Thyroid gland (tissue), 4 donors: ENCODE measurements at regions not wholly inside any gene's neighbourhood (a gene's known extent, or its start where the extent isn't known, plus 50 kb on each side); places are given as distances from the start of the nearest gene placed in this dataset.

Experiments
- DNase-seq, 2 donors: peaks; one replicate each; pipeline ENCODE4 v3.0.0-alpha.2; 2019
- H3K27ac ChIP-seq, 3 donors: fragments of 200-600 bp; sonication (generic); 1 replicate in 2 of 3; 2 replicates in 1 of 3; pipeline ENCODE4 v1.5.1; 2016 to 2019; ENCODE audit warnings: mild to moderate bottlenecking in 1 of 3, moderate library complexity in 1 of 3
- H3K27me3 ChIP-seq: fragments of 200-600 bp; sonication (generic); one replicate; pipeline ENCODE4 v1.5.1; 2019
- H3K36me3 ChIP-seq, 2 donors: fragments of 200-600 bp; sonication (generic); one replicate each; pipeline ENCODE4 v1.5.1; 2016 to 2019
- H3K4me1 ChIP-seq, 2 donors: fragments of 200-600 bp; sonication (generic); one replicate each; pipeline ENCODE4 v1.5.1; 2017 to 2019
- H3K4me3 ChIP-seq, 3 donors: fragments of 200-600 bp; sonication (generic); replicated peaks in 1 of 3; 1 replicate in 2 of 3; 2 replicates in 1 of 3; pipeline ENCODE4 v1.5.1; 2016; ENCODE audit warnings: mild to moderate bottlenecking in 1 of 3
- H3K9me3 ChIP-seq: fragments of 200-600 bp; sonication (generic); one replicate; pipeline ENCODE4 v1.5.1; 2017
- POLR2A ChIP-seq, 2 donors: fragments of 450-650 bp; IDR thresholded peaks; one replicate each; pipeline ENCODE4 v1.6.1; 2017; ENCODE audit warnings: antibody characterized with exemption in 2 of 2, mild to moderate bottlenecking in 2 of 2, moderate library complexity in 1 of 2
- WGBS, 2 donors: methylation state at CpG; one replicate each; pipeline ENCODE4 v1.1.5; 2017; 5-methylcytosine and 5-hydroxymethylcytosine counted together
- intact Hi-C: fragments of 100-400 bp; cut with DNase I; formaldehyde crosslinking; loops from one replicate; pipeline ENCODE4 v1.15.1; 2023
- TF ChIP-seq, protein P1 (sequence below), 6 experiments: fragments of 200-600 bp in 3 of 6; fragments of 450-650 bp in 3 of 6; sonication (generic) in 3 of 6; IDR thresholded peaks; one replicate each; pipeline ENCODE4 v1.5.1; 2016 to 2019; ENCODE audit warnings: antibody characterized with exemption in 6 of 6, mild to moderate bottlenecking in 2 of 6, inconsistent platforms in 1 of 6, moderate library complexity in 1 of 6

GRCh38 chr15:56820333-56820732 is 87.0 kb upstream of the ZNF280D start:
- Histone ChIP-seq H3K9me3 (no peaks in the 10 kb centered on the region), H3K27me3 (no peaks in the 10 kb centered on the region), H3K4me1 (peaks cover 3 to 4% of the 10 kb centered on the region in 2 donors), H3K36me3 (no peaks in the 10 kb centered on the region), H3K27ac (no peak overlapping the region), H3K4me3 (no peak overlapping the region)
- intact Hi-C loops, result loop anchor here (10.0 kb wide), 1 partner anchor 484 kb away; no protein-coding TSS in a partner anchor
- DNase-seq, result no peak
- TF ChIP-seq, protein P1, sequence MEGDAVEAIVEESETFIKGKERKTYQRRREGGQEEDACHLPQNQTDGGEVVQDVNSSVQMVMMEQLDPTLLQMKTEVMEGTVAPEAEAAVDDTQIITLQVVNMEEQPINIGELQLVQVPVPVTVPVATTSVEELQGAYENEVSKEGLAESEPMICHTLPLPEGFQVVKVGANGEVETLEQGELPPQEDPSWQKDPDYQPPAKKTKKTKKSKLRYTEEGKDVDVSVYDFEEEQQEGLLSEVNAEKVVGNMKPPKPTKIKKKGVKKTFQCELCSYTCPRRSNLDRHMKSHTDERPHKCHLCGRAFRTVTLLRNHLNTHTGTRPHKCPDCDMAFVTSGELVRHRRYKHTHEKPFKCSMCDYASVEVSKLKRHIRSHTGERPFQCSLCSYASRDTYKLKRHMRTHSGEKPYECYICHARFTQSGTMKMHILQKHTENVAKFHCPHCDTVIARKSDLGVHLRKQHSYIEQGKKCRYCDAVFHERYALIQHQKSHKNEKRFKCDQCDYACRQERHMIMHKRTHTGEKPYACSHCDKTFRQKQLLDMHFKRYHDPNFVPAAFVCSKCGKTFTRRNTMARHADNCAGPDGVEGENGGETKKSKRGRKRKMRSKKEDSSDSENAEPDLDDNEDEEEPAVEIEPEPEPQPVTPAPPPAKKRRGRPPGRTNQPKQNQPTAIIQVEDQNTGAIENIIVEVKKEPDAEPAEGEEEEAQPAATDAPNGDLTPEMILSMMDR (IDR thresholded peaks at IDR 0.05), result no peak
- no peak for TF ChIP-seq POLR2A (IDR thresholded peaks at IDR 0.05)

- intact Hi-C loops, result no loop called here
- H3K9me3 ChIP-seq, result no peaks in the 10 kb centered on the region
- WGBS, 2 donors, result 61 to 70% methylated on average over 1 of the region's 1 CpG
- no peaks in the 10 kb centered on the region for H3K36me3 ChIP-seq
- no peak for TF ChIP-seq POLR2A (IDR thresholded peaks at IDR 0.05)
- TF ChIP-seq, protein P1 (IDR thresholded peaks at IDR 0.05), result no peak
- H3K4me3 ChIP-seq, result no peak overlapping the region
- no peaks in the 10 kb centered on the region for H3K27me3 ChIP-seq
- H3K27ac ChIP-seq, result no peak overlapping the region
- H3K4me1 ChIP-seq, result peaks cover 3 to 4% of the 10 kb centered on the region in 2 donors
- DNase-seq, result no peak
Measured at GRCh38 chr15:56817321-56818080, 84.2 kb upstream of the ZNF280D start.

DNA sequence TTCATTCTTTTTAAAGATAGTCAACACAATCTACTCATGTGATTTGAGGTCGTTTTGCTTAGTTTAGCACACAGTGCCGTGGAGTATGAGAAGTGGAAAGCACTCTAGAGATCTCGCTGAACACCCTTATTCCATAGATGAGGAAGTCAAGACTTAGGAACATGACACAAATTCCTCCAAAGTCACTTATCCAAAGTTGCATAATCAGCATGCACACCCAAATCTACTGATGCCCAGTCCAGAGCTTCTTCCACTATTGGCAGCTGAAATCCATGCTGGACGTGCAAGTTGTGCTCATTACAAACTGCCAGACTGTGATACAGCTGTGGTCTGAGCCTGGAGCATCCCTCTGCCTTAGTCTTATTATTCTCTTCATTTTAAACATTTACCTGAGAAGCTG is 83.5 kb upstream of the ZNF280D start:
- intact Hi-C loops, result no loop called here
- H3K27ac ChIP-seq, result no peak overlapping the region
- whole genome bisulfite sequencing, 2 donors, result 68 to 71% methylated on average over 4 of the region's 4 CpGs
- TF ChIP-seq, protein P1 (IDR thresholded peaks at IDR 0.05), result no peak
- TF ChIP-seq POLR2A (IDR thresholded peaks at IDR 0.05), result no peak
- H3K4me1 ChIP-seq, result peaks cover 3 to 4% of the 10 kb centered on the region in 2 donors
- no peaks in the 10 kb centered on the region for H3K9me3 ChIP-seq
- no peaks in the 10 kb centered on the region for H3K36me3 ChIP-seq
- DNase-seq, result no peak
- no peaks in the 10 kb centered on the region for H3K27me3 ChIP-seq
- no peak overlapping the region for H3K4me3 ChIP-seq

DNA sequence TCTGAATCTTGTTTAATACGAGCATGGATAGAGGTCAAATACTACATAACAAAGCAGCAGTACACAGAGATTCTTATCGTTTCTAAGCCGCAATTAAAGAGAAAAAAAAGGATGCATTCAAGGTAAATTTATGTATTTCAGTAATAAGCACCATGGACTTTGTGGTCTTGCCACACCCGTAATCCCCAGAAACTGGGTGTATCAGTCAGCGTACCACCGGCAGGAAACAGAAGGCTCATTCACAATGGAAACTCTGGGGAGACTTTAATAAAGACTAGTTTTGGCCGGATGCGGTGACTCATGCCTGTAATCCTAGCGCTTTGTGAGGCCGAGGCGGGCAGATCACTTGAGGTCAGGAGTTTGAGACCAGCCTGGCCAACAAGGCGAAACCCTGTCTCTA is 81.9 kb upstream of the ZNF280D start:
- Histone ChIP-seq H3K4me1 (peaks cover 3 to 4% of the 10 kb centered on the region in 2 donors), H3K27ac (no peak overlapping the region), H3K36me3 (no peaks in the 10 kb centered on the region), H3K9me3 (no peaks in the 10 kb centered on the region), H3K27me3 (no peaks in the 10 kb centered on the region), H3K4me3 (no peak overlapping the region)
- peak in 1 of 2 donors; percentile 2 for DNase-seq
- intact Hi-C loops, result no loop called here
- TF ChIP-seq POLR2A (IDR thresholded peaks at IDR 0.05), result no peak
- TF ChIP-seq, protein P1 (IDR thresholded peaks at IDR 0.05), result no peak
- WGBS, 2 donors, result 85 to 92% methylated on average over 12 of the region's 12 CpGs

- Histone ChIP-seq H3K4me3 (no peak overlapping the region), H3K9me3 (no peaks in the 10 kb centered on the region), H3K36me3 (no peaks in the 10 kb centered on the region), H3K4me1 (peaks cover 3 to 4% of the 10 kb centered on the region in 2 donors), H3K27ac (no peak overlapping the region), H3K27me3 (no peaks in the 10 kb centered on the region)
- intact Hi-C loops, result no loop called here
- TF ChIP-seq, protein P1 (IDR thresholded peaks at IDR 0.05), result no peak
- TF ChIP-seq POLR2A (IDR thresholded peaks at IDR 0.05), result no peak
- 88 to 94% methylated on average over 3 of the region's 3 CpGs for WGBS, 2 donors
- DNase-seq, result no peak
Measured at GRCh38 chr15:56814429-56814828, 81.1 kb upstream of the ZNF280D start.
